GM18511 (cell line): ENCODE measurements at regions not wholly inside any gene's neighbourhood (a gene's known extent, or its start where the extent isn't known, plus 50 kb on each side); places are given as distances from the start of the nearest gene placed in this dataset.
A peak's percentile ranks its signal among the peaks of the same experiment; 100 is the strongest.
"Not testable (repeated sequence)": the region's sequence is repeated elsewhere in the genome, so short reads cannot be mapped to it uniquely, and the experiment has no call there.

Experiments used
- ATAC-seq: cut with Tn5 transposase; IDR thresholded peaks from one replicate; pipeline ENCODE4 v1.9.1; 2021; ENCODE audit warnings: mild to moderate bottlenecking, moderate library complexity; ENCODE audit not compliant: unreplicated experiment

- ATAC-seq: no peak
Observed at GRCh38 chr2:38484957-38485356, 107.9 kb upstream of the ATL2 start.

DNA sequence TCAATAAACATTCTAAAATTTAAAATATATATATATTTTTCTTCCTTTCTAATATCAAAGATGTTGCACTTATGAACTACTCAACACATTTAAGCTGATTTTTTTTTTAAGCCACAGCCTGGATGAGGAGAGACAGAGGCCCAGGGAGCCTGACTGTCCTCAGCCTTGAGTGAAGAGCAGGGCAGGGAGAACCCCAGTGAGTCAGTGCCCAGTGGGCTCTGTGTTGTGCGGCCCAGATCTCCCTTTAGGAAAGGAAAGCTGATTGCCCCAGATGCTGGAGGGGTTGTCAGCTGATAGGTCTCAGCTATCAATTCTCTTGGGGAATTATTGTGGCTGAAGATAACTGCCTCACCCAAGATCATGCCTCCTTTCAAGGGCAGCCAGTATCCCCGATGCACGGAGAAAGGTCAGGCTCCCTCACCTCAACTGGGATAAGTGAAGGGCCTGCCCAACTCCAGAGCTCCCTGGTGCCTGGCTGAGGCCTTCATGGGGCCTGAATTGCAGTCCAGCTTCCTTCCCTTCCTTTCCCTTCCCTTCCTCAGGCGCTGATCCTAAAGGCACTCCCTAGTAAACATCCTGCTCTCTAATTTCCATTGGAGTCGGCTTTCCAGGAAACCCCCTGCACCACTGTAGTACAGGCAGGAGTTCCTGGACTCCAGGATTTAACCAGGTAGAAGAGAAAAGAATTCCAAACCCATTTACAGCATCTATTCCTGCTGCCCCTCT is 106.9 kb upstream of the ATL2 start:
- no peak for ATAC-seq

- ATAC-seq: not testable (repeated sequence)
Observed at GRCh38 chr2:38482710-38483109, 105.6 kb upstream of the ATL2 start.

GRCh38 chr2:38480617-38481016 is 103.5 kb upstream of the ATL2 start:
- ATAC-seq: no peak

DNA sequence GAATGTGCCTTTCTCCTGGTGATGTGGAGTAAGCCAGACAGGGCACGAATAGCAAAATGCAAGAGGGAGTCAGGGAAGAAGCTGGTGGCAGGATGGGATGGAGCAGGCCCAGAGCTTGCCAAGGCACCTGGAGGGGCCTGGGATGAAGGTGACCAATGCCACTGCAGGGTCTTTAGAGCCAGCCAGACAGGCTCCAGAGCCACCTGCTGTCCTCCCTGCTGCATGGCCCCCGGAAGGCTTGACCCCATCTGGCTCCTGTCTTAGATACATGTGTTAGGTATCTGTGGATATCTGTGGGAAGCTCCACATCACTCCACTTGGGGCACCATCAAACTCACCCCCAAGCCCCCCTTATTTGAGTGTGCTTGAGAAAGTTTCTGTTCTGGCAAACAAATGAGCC is 99.9 kb upstream of the ATL2 start:
- ATAC-seq: no peak

DNA sequence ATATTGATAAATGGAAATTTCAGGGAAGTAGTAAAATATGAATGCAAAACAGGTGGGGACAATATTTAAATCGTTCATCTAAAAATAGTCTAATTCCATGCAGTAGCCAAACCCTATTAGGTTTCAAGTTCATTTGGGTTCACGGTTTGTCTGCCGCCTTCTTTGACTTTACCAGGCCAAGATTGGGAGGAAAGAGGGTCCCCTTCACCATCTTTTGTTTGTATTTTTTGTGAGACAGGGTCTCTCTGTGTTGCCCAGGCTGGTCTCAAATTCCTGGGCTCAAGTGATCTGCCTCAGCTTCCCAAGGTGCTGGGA is 98.5 kb upstream of the ATL2 start:
- ATAC-seq: no peak

DNA sequence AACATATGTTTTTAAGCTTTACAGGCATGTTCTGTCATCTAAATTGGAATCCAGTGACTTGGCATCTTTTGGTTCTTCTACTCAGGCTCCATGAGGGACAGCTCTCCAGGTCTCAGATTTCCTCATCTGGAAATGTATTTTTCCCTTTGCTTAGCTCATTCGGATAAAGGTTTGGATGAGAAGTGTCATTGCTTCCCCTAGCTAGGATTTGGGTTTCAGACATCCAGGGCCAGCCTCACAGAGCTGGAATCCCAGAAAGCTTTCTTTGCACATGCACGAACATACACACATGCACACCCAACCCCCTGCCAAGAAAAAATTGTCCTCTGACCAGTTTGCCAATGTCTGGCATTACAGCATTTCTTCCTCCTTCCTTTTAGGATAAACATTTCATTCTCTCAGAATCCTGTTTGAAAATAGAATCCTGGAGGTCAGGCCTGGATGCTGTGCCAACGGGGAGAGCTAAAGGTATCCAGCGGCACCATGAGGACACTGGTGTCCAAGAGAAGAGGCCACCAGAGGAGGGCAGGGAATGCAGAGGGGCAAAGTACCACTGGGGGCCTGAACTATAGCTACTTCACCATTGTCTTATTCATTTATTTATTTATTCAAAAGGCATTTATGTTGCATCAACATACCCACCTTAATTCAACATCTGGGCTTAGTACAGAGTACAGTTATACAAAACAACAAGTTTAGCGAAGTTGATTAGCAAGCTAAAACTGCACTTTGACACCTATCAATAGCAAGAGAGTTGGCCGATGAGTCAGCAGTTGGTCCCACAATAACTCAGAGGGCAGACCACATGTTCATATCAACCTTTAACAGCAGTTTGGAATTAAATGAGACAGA is 97.9 kb upstream of the ATL2 start:
- no peak for ATAC-seq

DNA sequence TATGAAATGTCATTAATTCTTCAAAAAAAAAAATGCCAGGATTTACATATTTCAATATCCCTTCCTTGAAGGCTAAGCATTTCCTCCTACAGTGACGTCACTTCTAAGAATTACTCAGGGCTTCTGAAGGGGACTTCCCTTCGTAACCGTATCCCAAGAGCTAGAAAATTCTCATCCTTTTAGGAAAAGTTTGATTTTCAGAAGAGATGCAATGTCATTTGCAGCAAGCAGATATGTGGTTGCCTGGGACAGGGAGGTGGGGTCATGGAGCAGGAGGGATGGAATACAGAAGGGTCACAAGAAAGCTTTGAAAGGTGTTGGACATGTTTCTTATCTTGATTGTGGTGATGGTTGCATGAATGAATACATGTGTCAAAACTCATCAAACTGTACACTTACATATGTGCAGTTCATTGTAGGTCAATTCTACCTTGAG is 97.0 kb upstream of the ATL2 start:
- no peak for ATAC-seq

- no peak for ATAC-seq
Observed at GRCh38 chr2:38473333-38474005, 96.4 kb upstream of the ATL2 start.

DNA sequence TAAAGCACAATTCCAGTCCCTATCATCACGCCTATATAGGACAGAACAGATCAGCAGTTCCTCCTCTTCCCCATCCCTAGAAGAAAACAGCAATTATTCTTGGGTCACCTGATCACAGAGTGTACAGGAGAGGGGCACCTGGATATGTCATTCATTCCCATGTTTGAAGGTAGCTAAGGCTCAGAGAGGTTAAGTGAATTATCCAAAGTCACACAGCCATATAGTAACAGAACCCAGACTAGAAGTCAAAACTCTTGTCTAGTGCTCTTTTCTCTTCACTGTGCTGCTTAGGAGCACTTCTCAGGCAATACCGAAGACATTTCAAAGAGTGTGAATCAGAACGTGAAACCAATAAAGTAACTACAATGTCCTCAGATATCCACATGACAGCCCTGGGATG is 93.0 kb upstream of the ATL2 start:
- ATAC-seq: no peak

DNA sequence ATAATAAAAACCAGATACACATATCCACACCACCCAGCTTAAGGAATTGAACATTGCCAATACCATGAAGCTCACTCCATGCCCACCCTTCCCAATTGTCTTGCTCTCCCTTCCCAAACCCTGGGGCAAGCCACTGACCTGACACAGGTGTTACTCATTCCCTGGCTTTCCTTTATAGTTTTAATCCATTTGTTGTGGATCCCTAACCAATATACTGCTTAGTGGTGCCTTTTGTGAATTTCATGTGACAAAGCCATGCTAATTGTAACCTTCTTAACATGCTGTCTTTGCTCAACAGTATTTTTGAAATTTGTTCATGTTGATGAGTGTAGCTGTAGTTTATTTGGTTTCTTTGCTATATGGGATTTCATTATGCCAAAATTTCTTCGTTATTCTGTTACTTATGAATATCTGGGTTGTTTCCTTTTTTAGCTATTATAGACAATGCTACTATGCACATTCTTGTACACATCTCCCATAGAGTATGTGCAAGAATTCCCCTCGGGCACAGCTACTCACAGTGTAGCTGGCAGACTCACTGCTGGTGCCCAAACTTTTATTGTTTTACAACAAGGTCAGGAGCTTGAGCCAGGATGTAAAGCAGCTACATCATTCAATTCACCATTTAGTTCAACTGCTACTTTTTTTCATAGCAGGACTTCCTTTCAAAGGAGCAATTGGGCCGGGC is 90.8 kb upstream of the ATL2 start:
- ATAC-seq: no peak

- ATAC-seq: no peak
Observed at GRCh38 chr2:38466876-38467767, 90.0 kb upstream of the ATL2 start.

DNA sequence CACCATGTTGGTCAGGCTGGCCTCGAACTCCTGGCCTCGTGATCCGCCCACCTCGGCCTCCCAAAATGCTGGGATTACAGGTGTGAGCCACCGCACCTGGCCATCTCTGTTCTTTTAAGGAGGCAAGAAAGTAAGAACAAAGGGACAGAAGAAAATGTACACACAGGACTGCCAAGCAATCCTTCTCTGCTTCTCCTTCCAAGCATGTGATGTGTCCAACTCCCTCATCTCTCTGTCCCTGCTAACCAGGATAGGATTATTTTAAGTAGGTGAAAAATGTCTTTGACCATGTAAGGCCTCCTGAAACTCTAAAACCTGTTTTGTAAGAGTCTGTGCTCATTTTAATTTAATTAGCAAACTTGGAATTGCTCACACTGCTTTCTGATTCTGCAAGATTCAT is 89.3 kb upstream of the ATL2 start:
- ATAC-seq: no peak

GRCh38 chr2:38465789-38466127 is 88.7 kb upstream of the ATL2 start:
- ATAC-seq: peak; percentile 72

DNA sequence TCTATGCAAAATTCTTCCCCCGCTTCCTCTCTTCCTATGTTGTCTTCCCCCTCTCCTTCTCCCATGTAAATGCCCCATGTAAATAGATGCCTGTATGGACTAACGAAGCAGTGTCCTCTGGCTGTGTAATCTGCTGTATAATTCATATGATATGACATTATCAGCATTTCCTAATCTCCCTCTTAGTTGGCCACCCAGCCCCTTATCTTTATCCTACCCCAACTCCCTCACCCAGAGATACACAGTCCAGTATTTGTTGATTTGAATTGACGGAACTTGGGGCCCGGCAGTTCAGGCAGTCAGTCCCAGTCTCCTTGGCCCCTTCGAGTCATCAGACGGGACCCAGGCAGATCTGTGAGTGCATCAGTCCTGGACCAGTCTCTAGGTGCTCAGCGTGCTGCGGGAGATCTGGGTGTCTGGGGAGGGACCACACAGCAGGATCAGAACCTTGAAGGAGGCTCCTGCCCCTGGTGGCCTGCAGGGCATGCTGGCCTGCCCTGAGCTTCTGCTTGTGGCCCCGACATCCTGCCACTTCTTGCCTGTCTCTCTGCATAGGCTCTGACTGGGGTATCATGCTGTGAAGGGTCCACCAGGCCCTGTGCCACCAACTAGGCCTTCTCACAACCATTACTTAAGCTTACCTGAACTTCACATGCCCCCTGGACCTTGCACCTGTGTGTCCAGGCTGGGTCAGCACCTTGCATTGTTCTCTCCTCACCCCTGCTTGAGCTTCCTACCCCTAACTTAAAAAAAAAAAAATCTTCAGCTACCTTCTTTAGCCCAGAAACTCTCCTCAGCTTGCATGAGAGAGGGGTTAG is 88.1 kb upstream of the ATL2 start:
- no peak for ATAC-seq

DNA sequence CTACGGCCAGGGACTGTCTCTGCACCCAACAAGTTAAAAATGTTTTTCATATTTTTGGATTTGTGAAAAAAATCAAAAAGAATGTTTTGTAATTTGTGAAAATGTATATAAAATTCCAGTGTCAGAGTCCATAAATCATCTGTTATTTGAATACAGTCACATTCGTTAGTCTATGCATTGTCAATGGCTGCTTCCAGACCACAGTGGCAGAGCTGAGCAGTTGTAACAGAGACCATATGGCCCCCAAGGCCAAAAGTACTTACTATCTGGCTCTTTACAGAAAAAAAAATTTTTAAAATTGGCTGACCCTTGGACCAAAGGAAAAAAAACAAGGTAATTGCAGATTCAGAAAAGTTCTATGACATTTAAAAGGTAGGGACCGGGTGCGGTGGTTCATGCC is 86.7 kb upstream of the ATL2 start:
- no peak for ATAC-seq

GRCh38 chr2:38462121-38462661 is 85.1 kb upstream of the ATL2 start:
- ATAC-seq: no peak

GRCh38 chr2:38461470-38461869 is 84.4 kb upstream of the ATL2 start:
- no peak for ATAC-seq

GRCh38 chr2:38460313-38460712 is 83.2 kb upstream of the ATL2 start:
- no peak for ATAC-seq
